ENCODE measurements at regions not wholly inside any gene's neighbourhood (a gene's known extent, or its start where the extent isn't known, plus 50 kb on each side); places are given as distances from the start of the nearest gene placed in this dataset.
"Not testable (repeated sequence)": the region's sequence is repeated elsewhere in the genome, so short reads cannot be mapped to it uniquely, and the experiment has no call there.

- no peaks in the 10 kb centered on the region for H3K9me2 ChIP-seq (replicated peaks; ENCODE audit: insufficient read depth, low read length)
- no peak overlapping the region for H3K4me2 ChIP-seq (ENCODE audit: low read depth, low read length, poor library complexity, severe bottlenecking)
- H3K27me3 ChIP-seq (ENCODE audit: low read length), result no peaks in the 10 kb centered on the region
- H3F3A ChIP-seq (ENCODE audit: insufficient read depth), result no peaks in the 10 kb centered on the region
- no peak overlapping the region for H3K9ac ChIP-seq (ENCODE audit: low read length)
- no peak overlapping the region for H3K27ac ChIP-seq (ENCODE audit: low read depth, low read length)
- TF ChIP-seq CTCF (IDR thresholded peaks at IDR 0.05; ENCODE audit: insufficient read depth, low read length, poor library complexity, severe bottlenecking), result no peak
- TF ChIP-seq EZH2phosphoT487 (conservative IDR thresholded peaks at IDR 0.05; ENCODE audit: low read length), result no peak
- H2AFZ ChIP-seq (ENCODE audit: low read depth, low read length, severe bottlenecking), result no peak overlapping the region
- no peaks in the 10 kb centered on the region for H3K9me3 ChIP-seq (ENCODE audit: insufficient read depth, low read length)
- H4K20me1 ChIP-seq (ENCODE audit: low read depth, low read length), result no peaks in the 10 kb centered on the region
- no peak overlapping the region for H3K4me3 ChIP-seq (ENCODE audit: insufficient read depth, low read length, poor library complexity, severe bottlenecking)
- no peaks in the 10 kb centered on the region for H3K36me3 ChIP-seq (ENCODE audit: low read length)
- no peaks in the 10 kb centered on the region for H3K79me2 ChIP-seq (ENCODE audit: insufficient read depth, low read length)
These were observed 584.9 kb upstream of the COBL start for GRCh38 chr7:51901489-51901840.

- not testable (repeated sequence) for H3K27me3 ChIP-seq (ENCODE audit: low read length); H3K27ac ChIP-seq (ENCODE audit: low read depth, low read length); H3K9me3 ChIP-seq (ENCODE audit: insufficient read depth, low read length); H3K36me3 ChIP-seq (ENCODE audit: low read length); H3F3A ChIP-seq (ENCODE audit: insufficient read depth); H3K79me2 ChIP-seq (ENCODE audit: insufficient read depth, low read length); H3K4me3 ChIP-seq (ENCODE audit: insufficient read depth, low read length, poor library complexity, severe bottlenecking); H3K9me2 ChIP-seq (replicated peaks; ENCODE audit: insufficient read depth, low read length); H3K4me2 ChIP-seq (ENCODE audit: low read depth, low read length, poor library complexity, severe bottlenecking); H3K9ac ChIP-seq (ENCODE audit: low read length); H4K20me1 ChIP-seq (ENCODE audit: low read depth, low read length); H2AFZ ChIP-seq (ENCODE audit: low read depth, low read length, severe bottlenecking)
These were observed 584.3 kb upstream of the COBL start for GRCh38 chr7:51900755-51901488.

GRCh38 chr7:51899611-51900010 is 583.0 kb upstream of the COBL start:
- no peaks in the 10 kb centered on the region for H4K20me1 ChIP-seq (ENCODE audit: low read depth, low read length)
- H3K27me3 ChIP-seq (ENCODE audit: low read length), result no peaks in the 10 kb centered on the region
- H3K4me3 ChIP-seq (ENCODE audit: insufficient read depth, low read length, poor library complexity, severe bottlenecking), result no peak overlapping the region
- no peak overlapping the region for H3K27ac ChIP-seq (ENCODE audit: low read depth, low read length)
- no peak overlapping the region for H2AFZ ChIP-seq (ENCODE audit: low read depth, low read length, severe bottlenecking)
- H3K9me2 ChIP-seq (replicated peaks; ENCODE audit: insufficient read depth, low read length), result no peaks in the 10 kb centered on the region
- TF ChIP-seq EZH2phosphoT487 (conservative IDR thresholded peaks at IDR 0.05; ENCODE audit: low read length) (no peak), CTCF (IDR thresholded peaks at IDR 0.05; ENCODE audit: insufficient read depth, low read length, poor library complexity, severe bottlenecking) (no peak)
- H3K36me3 ChIP-seq (ENCODE audit: low read length), result no peaks in the 10 kb centered on the region
- no peaks in the 10 kb centered on the region for H3K9me3 ChIP-seq (ENCODE audit: insufficient read depth, low read length)
- no peak overlapping the region for H3K9ac ChIP-seq (ENCODE audit: low read length)
- no peaks in the 10 kb centered on the region for H3K79me2 ChIP-seq (ENCODE audit: insufficient read depth, low read length)
- no peaks in the 10 kb centered on the region for H3F3A ChIP-seq (ENCODE audit: insufficient read depth)
- no peak overlapping the region for H3K4me2 ChIP-seq (ENCODE audit: low read depth, low read length, poor library complexity, severe bottlenecking)

DNA sequence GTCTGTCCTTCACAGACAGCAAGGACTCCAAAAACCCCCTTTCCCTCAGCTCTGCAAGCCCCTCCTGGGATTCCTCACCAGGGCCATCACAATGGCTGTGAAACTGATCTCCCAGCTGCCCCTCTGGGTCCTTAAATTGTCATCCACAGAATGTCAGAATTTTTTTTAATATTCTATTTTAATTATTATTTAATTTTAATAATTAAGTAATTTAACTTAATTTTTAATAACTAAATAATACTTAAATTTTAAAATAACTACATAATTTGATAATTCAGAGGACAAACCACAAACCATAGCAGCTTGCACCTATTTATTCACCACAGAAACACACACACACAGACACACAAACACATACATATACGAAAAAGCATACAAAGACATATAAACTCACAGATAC is 565.8 kb upstream of the COBL start:
- Histone ChIP-seq H3K27me3 (ENCODE audit: low read length) (no peaks in the 10 kb centered on the region), H3K9ac (ENCODE audit: low read length) (no peak overlapping the region), H4K20me1 (ENCODE audit: low read depth, low read length) (no peaks in the 10 kb centered on the region), H3K27ac (ENCODE audit: low read depth, low read length) (no peak overlapping the region), H2AFZ (ENCODE audit: low read depth, low read length, severe bottlenecking) (no peak overlapping the region), H3K79me2 (ENCODE audit: insufficient read depth, low read length) (no peaks in the 10 kb centered on the region), H3K4me2 (ENCODE audit: low read depth, low read length, poor library complexity, severe bottlenecking) (no peak overlapping the region), H3K9me2 (replicated peaks; ENCODE audit: insufficient read depth, low read length) (no peaks in the 10 kb centered on the region), H3K4me3 (ENCODE audit: insufficient read depth, low read length, poor library complexity, severe bottlenecking) (no peak overlapping the region), H3K36me3 (ENCODE audit: low read length) (no peaks in the 10 kb centered on the region), H3F3A (ENCODE audit: insufficient read depth) (no peaks in the 10 kb centered on the region), H3K9me3 (ENCODE audit: insufficient read depth, low read length) (no peaks in the 10 kb centered on the region)
- TF ChIP-seq EZH2phosphoT487 (conservative IDR thresholded peaks at IDR 0.05; ENCODE audit: low read length), result no peak
- TF ChIP-seq CTCF (IDR thresholded peaks at IDR 0.05; ENCODE audit: insufficient read depth, low read length, poor library complexity, severe bottlenecking), result no peak
